ENCODE measurements at regions not wholly inside any gene's neighbourhood (a gene's known extent, or its start where the extent isn't known, plus 50 kb on each side); places are given as distances from the start of the nearest gene placed in this dataset.
"Not testable (repeated sequence)": the region's sequence is repeated elsewhere in the genome, so short reads cannot be mapped to it uniquely, and the experiment has no call there.

DNA sequence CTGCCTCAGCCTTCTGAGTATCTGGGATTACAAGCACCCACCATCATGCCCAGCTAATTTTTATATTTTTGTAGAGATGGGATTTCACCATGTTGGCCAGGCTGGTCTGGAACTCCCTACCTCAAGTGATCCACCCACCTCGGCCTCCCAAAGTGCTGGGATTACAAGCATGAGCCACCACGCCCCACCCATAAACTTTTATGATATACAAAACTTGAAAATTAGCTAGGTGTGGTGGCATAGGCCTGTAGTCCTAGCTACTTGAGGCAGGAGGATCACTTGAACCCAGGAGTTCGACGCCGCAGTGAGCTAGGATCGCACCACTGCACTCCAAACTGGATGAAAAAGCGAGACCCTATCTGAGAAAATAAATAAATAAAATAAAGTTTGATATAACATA is 149.5 kb upstream of the ATF7IP start:
- not testable (repeated sequence) for TF ChIP-seq CTCF (IDR thresholded peaks at IDR 0.05; ENCODE audit: low read depth, low read length); POLR2A (IDR thresholded peaks at IDR 0.05; ENCODE audit: extremely low read depth, insufficient read length)
